H9 (cell line): ENCODE measurements at regions not wholly inside any gene's neighbourhood (a gene's known extent, or its start where the extent isn't known, plus 50 kb on each side); places are given as distances from the start of the nearest gene placed in this dataset.

ENCODE experiments used
- DNase-seq: peaks from one replicate; pipeline ENCODE4 v3.0.0-alpha.2; 2017
- H2AFZ ChIP-seq: one replicate; pipeline ENCODE4 v1.6.1; 2013; ENCODE audit warnings: mild to moderate bottlenecking, low read length, control low read depth, moderate library complexity
- H2AK5ac ChIP-seq: 2 replicates; pipeline ENCODE4 v1.6.1; 2013; ENCODE audit warnings: low read length, control low read depth, mixed read lengths; ENCODE audit not compliant: insufficient read length
- H2BK120ac ChIP-seq: one replicate; pipeline ENCODE4 v1.6.1; 2013; ENCODE audit warnings: low read depth, mild to moderate bottlenecking, low read length, control low read depth, inconsistent platforms; ENCODE audit not compliant: poor library complexity, severe bottlenecking
- H2BK12ac ChIP-seq: 2 replicates; pipeline ENCODE4 v1.6.1; 2013; ENCODE audit warnings: low read length, control low read depth, mixed read lengths, low read depth; ENCODE audit not compliant: insufficient read length
- H2BK15ac ChIP-seq: 2 replicates; pipeline ENCODE4 v1.6.1; 2013; ENCODE audit warnings: low read depth, low read length, control low read depth
- H2BK20ac ChIP-seq: one replicate; pipeline ENCODE4 v1.6.1; 2013; ENCODE audit warnings: low read depth, mild to moderate bottlenecking, low read length, control low read depth, inconsistent platforms; ENCODE audit not compliant: poor library complexity, severe bottlenecking
- H2BK5ac ChIP-seq: 2 replicates; pipeline ENCODE4 v1.6.1; 2013; ENCODE audit warnings: low read length, control low read depth, mixed read lengths; ENCODE audit not compliant: insufficient read length
- H3K14ac ChIP-seq: 2 replicates; pipeline ENCODE4 v1.6.1; 2013; ENCODE audit warnings: low read length, control low read depth; ENCODE audit not compliant: insufficient read depth
- H3K18ac ChIP-seq: 2 replicates; pipeline ENCODE4 v1.6.1; 2013; ENCODE audit warnings: low read depth, mild to moderate bottlenecking, mixed read lengths, low read length, control low read depth; ENCODE audit not compliant: insufficient read length
- H3K23ac ChIP-seq: 2 replicates; pipeline ENCODE4 v1.6.1; 2013; ENCODE audit warnings: low read length, control low read depth, mixed read lengths, low read depth; ENCODE audit not compliant: insufficient read length
- H3K23me2 ChIP-seq: 2 replicates; pipeline ENCODE4 v1.6.1; 2013; ENCODE audit warnings: low read depth, mild to moderate bottlenecking, mixed read lengths, low read length, control low read depth; ENCODE audit not compliant: insufficient read length, poor library complexity, severe bottlenecking
- H3K27ac ChIP-seq: 2 replicates; pipeline ENCODE4 v1.5.1; 2013; ENCODE audit warnings: low read length, control low read depth, mixed read lengths, low read depth; ENCODE audit not compliant: insufficient read length
- H3K27me3 ChIP-seq: 2 replicates; pipeline ENCODE4 v1.6.1; 2013; ENCODE audit warnings: low read length, control low read depth, inconsistent platforms; ENCODE audit not compliant: insufficient read depth
- H3K4ac ChIP-seq: 2 replicates; pipeline ENCODE4 v1.6.1; 2013; ENCODE audit warnings: low read depth, mild to moderate bottlenecking, control low read depth, inconsistent platforms, low read length, moderate library complexity
- H3K4me1 ChIP-seq: 2 replicates; pipeline ENCODE4 v1.6.1; 2013; ENCODE audit warnings: low read length, control low read depth, inconsistent platforms; ENCODE audit not compliant: insufficient read depth
- H3K4me2 ChIP-seq: 2 replicates; pipeline ENCODE4 v1.6.1; 2013; ENCODE audit warnings: low read length, control low read depth, mixed read lengths; ENCODE audit not compliant: insufficient read length, insufficient read depth
- H3K56ac ChIP-seq: 2 replicates; pipeline ENCODE4 v1.6.1; 2013; ENCODE audit warnings: low read depth, mild to moderate bottlenecking, mixed read lengths, low read length, control low read depth; ENCODE audit not compliant: insufficient read length
- H3K79me1 ChIP-seq: 2 replicates; pipeline ENCODE4 v1.6.1; 2013; ENCODE audit warnings: low read depth, mild to moderate bottlenecking, moderate library complexity, low read length, control low read depth, inconsistent platforms; ENCODE audit not compliant: insufficient read depth, poor library complexity, severe bottlenecking
- H3K79me2 ChIP-seq: 2 replicates; pipeline ENCODE4 v1.6.1; 2013; ENCODE audit warnings: low read length, control low read depth, inconsistent platforms; ENCODE audit not compliant: insufficient read depth
- H3K9ac ChIP-seq: 2 replicates; pipeline ENCODE4 v1.6.1; 2013; ENCODE audit warnings: low read length, control low read depth, mixed read lengths; ENCODE audit not compliant: insufficient read length; ENCODE audit errors: extremely low read depth
- H3K9me3 ChIP-seq: one replicate; pipeline ENCODE4 v1.6.1; 2013; ENCODE audit warnings: low read depth, low read length, inconsistent platforms; ENCODE audit not compliant: control insufficient read depth
- H3T11ph ChIP-seq: one replicate; pipeline ENCODE4 v1.6.1; 2013; ENCODE audit warnings: mild to moderate bottlenecking, low read length, control low read depth, inconsistent platforms
- H4K20me1 ChIP-seq: one replicate; pipeline ENCODE4 v1.6.1; 2013; ENCODE audit not compliant: control insufficient read depth, insufficient read length, insufficient read depth
- H4K5ac ChIP-seq: 2 replicates; pipeline ENCODE4 v1.6.1; 2013; ENCODE audit warnings: low read depth, mild to moderate bottlenecking, mixed read lengths, low read length, control low read depth; ENCODE audit not compliant: insufficient read length
- H4K8ac ChIP-seq: replicated peaks from 2 replicates; pipeline ENCODE4 v1.6.1; 2013; ENCODE audit warnings: low read length, control low read depth, mixed read lengths, low read depth; ENCODE audit not compliant: insufficient read length
- H4K91ac ChIP-seq: 2 replicates; pipeline ENCODE4 v1.6.1; 2013; ENCODE audit warnings: low read depth, mild to moderate bottlenecking, moderate library complexity, mixed read lengths, low read length, control low read depth; ENCODE audit not compliant: insufficient read length
- H3K27ac Mint-ChIP-seq, 3 experiments: 2 replicates in 2 of 3; 3 replicates in 1 of 3; pipeline ENCODE4 v1.8.0; 2020 to 2021; ENCODE audit warnings: mixed read lengths in 3 of 3, mild to moderate bottlenecking in 1 of 3, moderate library complexity in 1 of 3
- H3K27me3 Mint-ChIP-seq: 2 replicates; pipeline ENCODE4 v1.8.0; 2021; ENCODE audit warnings: low read depth, mild to moderate bottlenecking, moderate library complexity, mixed read lengths
- H3K36me3 Mint-ChIP-seq, 3 experiments: 2 replicates in 2 of 3; 3 replicates in 1 of 3; pipeline ENCODE4 v1.8.0; 2020 to 2021; ENCODE audit warnings: low read depth in 3 of 3, mixed read lengths in 3 of 3; ENCODE audit not compliant: insufficient read depth in 1 of 3
- H3K4me1 Mint-ChIP-seq, 2 experiments: 2 replicates each; pipeline ENCODE4 v1.8.0; 2020; ENCODE audit warnings: mixed read lengths in 2 of 2
- H3K4me3 Mint-ChIP-seq, 2 experiments: 2 replicates in 1 of 2; 3 replicates in 1 of 2; pipeline ENCODE4 v1.8.0; 2020 to 2021; ENCODE audit warnings: mild to moderate bottlenecking in 2 of 2, mixed read lengths in 2 of 2, moderate library complexity in 1 of 2
- H3K9me3 Mint-ChIP-seq, 2 experiments: 2 replicates in 1 of 2; 3 replicates in 1 of 2; pipeline ENCODE4 v1.8.0; 2020; ENCODE audit warnings: mild to moderate bottlenecking in 2 of 2, mixed read lengths in 2 of 2, moderate library complexity in 1 of 2
- CTCF ChIP-seq: fragments of 200-600 bp; sonication (generic); conservative IDR thresholded peaks from 3 replicates; pipeline ENCODE4 v1.8.0; 2021; ENCODE audit warnings: antibody characterized with exemption, mild to moderate bottlenecking
- WGBS: extraction: QIAGEN DNeasy Blood & Tissue Kit; methylation state at CpG from one replicate; pipeline ENCODE4 v1.1.7; 2013; ENCODE audit warnings: missing lambda C conversion rate, low lambda C conversion rate, mixed read lengths; ENCODE audit not compliant: insufficient read length; ENCODE audit errors: extremely low coverage; 5-methylcytosine and 5-hydroxymethylcytosine counted together

GRCh38 chr7:68760556-68760955 is 837.7 kb upstream of the AUTS2 start:
- H3K9me3 ChIP-seq: peaks cover 12% of the 10 kb centered on the region
- H3K23ac ChIP-seq: no peak overlapping the region
- no peak overlapping the region for H3K9ac ChIP-seq
- no peaks in the 10 kb centered on the region; the same call in 1 of the 2 replicates for H3K27me3 Mint-ChIP-seq
- H3K4me3 Mint-ChIP-seq: no peak overlapping the region
- no peak overlapping the region for H3K27ac Mint-ChIP-seq
- no peaks in the 10 kb centered on the region for H3K79me2 ChIP-seq
- no peak overlapping the region for H3K56ac ChIP-seq
- H2BK15ac ChIP-seq: no peak overlapping the region
- no peak for TF ChIP-seq CTCF
- no peak overlapping the region for H2BK12ac ChIP-seq
- no peak for DNase-seq
- H3K4ac ChIP-seq: no peak overlapping the region
- H3K9me3 Mint-ChIP-seq: peaks cover 26% of the 10 kb centered on the region in 2 experiments
- H3K14ac ChIP-seq: no peak overlapping the region
- no peak overlapping the region for H2BK120ac ChIP-seq
- H4K91ac ChIP-seq: no peak overlapping the region
- no peak overlapping the region for H4K8ac ChIP-seq
- H3K18ac ChIP-seq: no peak overlapping the region
- no peaks in the 10 kb centered on the region for H3K23me2 ChIP-seq
- no peak overlapping the region for H2AK5ac ChIP-seq
- H3K36me3 Mint-ChIP-seq: peaks cover 5 to 17% (median 14%) of the 10 kb centered on the region in 3 experiments
- no peak overlapping the region for H3T11ph ChIP-seq
- H3K27ac ChIP-seq: no peak overlapping the region
- no CpG with 5 or more reads among the region's 3 CpGs for WGBS
- H4K20me1 ChIP-seq: no peaks in the 10 kb centered on the region
- no peak overlapping the region for H2BK20ac ChIP-seq
- no peak overlapping the region for H3K4me2 ChIP-seq
- H3K4me1 ChIP-seq: no peaks in the 10 kb centered on the region
- no peak overlapping the region for H2BK5ac ChIP-seq
- H3K79me1 ChIP-seq: no peaks in the 10 kb centered on the region
- no peak overlapping the region for H2AFZ ChIP-seq
- peaks cover 0 to 3% of the 10 kb centered on the region in 2 experiments; a peak in 1 of 4 replicates for H3K4me1 Mint-ChIP-seq
- no peaks in the 10 kb centered on the region for H3K27me3 ChIP-seq
- no peak overlapping the region for H4K5ac ChIP-seq
